Skeletal muscle satellite cell (primary cell): ENCODE measurements at regions not wholly inside any gene's neighbourhood (a gene's known extent, or its start where the extent isn't known, plus 50 kb on each side); places are given as distances from the start of the nearest gene placed in this dataset.

Experiments used
- H3K27me3 ChIP-seq: 2 replicates; pipeline ENCODE4 v1.7.0; 2013; ENCODE audit warnings: low read length; ENCODE audit not compliant: control insufficient read depth, insufficient read depth
- H3K36me3 ChIP-seq: 2 replicates; pipeline ENCODE4 v1.7.0; 2013; ENCODE audit warnings: mild to moderate bottlenecking, control low read depth, low read length; ENCODE audit not compliant: insufficient read depth
- H3K4me1 ChIP-seq: 2 replicates; pipeline ENCODE4 v1.7.0; 2013; ENCODE audit warnings: low read length; ENCODE audit not compliant: control insufficient read depth, insufficient read depth
- H3K4me2 ChIP-seq: 2 replicates; pipeline ENCODE4 v1.7.0; 2013; ENCODE audit warnings: mild to moderate bottlenecking, low read length
- H3K4me3 ChIP-seq: 2 replicates; pipeline ENCODE4 v1.7.0; 2013; ENCODE audit warnings: low read length
- H3K9ac ChIP-seq: 2 replicates; pipeline ENCODE4 v1.7.0; 2013; ENCODE audit warnings: mild to moderate bottlenecking, low read depth, low read length, moderate library complexity
- H3K9me3 ChIP-seq: replicated peaks from 2 replicates; pipeline ENCODE4 v1.7.0; 2013; ENCODE audit warnings: mild to moderate bottlenecking, control low read depth, low read length

GRCh38 chr13:85508683-85509329, 290.4 kb downstream of the SLITRK6 start:
- H3K36me3 ChIP-seq, result no peaks in the 10 kb centered on the region
- H3K4me1 ChIP-seq, result no peaks in the 10 kb centered on the region
- no peak overlapping the region for H3K9ac ChIP-seq
- H3K27me3 ChIP-seq, result no peaks in the 10 kb centered on the region
- no peak overlapping the region for H3K4me2 ChIP-seq
- peaks cover 11% of the 10 kb centered on the region for H3K9me3 ChIP-seq
- no peak overlapping the region for H3K4me3 ChIP-seq

- no peak overlapping the region for H3K4me3 ChIP-seq
- no peak overlapping the region for H3K9ac ChIP-seq
- no peak overlapping the region for H3K4me2 ChIP-seq
- H3K9me3 ChIP-seq, result peaks cover 11% of the 10 kb centered on the region
- H3K4me1 ChIP-seq, result no peaks in the 10 kb centered on the region
- H3K27me3 ChIP-seq, result no peaks in the 10 kb centered on the region
- H3K36me3 ChIP-seq, result no peaks in the 10 kb centered on the region
Observed at GRCh38 chr13:85503797-85504196, 295.4 kb downstream of the SLITRK6 start.

- no peaks in the 10 kb centered on the region for H3K27me3 ChIP-seq
- peaks cover 4% of the 10 kb centered on the region for H3K9me3 ChIP-seq
- H3K4me1 ChIP-seq, result no peaks in the 10 kb centered on the region
- H3K4me2 ChIP-seq, result no peak overlapping the region
- no peaks in the 10 kb centered on the region for H3K36me3 ChIP-seq
- no peak overlapping the region for H3K4me3 ChIP-seq
- H3K9ac ChIP-seq, result no peak overlapping the region
Observed at GRCh38 chr13:85501616-85502015, 297.6 kb downstream of the SLITRK6 start.

- Histone ChIP-seq H3K4me2 (no peak overlapping the region), H3K27me3 (no peaks in the 10 kb centered on the region), H3K36me3 (no peaks in the 10 kb centered on the region)
Observed at GRCh38 chr13:85500696-85501256, 298.4 kb downstream of the SLITRK6 start.

GRCh38 chr13:85498774-85499173, 300.4 kb downstream of the SLITRK6 start:
- Histone ChIP-seq H3K36me3 (no peaks in the 10 kb centered on the region), H3K27me3 (no peaks in the 10 kb centered on the region), H3K4me2 (no peak overlapping the region), H3K4me1 (no peaks in the 10 kb centered on the region), H3K4me3 (no peak overlapping the region), H3K9me3 (no peaks in the 10 kb centered on the region), H3K9ac (no peak overlapping the region)

More at GRCh38 chr13:85500696-85501256, 298.4 kb downstream of the SLITRK6 start:
- no peak overlapping the region for H3K9ac ChIP-seq
- H3K4me3 ChIP-seq, result no peak overlapping the region
- no peaks in the 10 kb centered on the region for H3K4me1 ChIP-seq
- peaks cover 4% of the 10 kb centered on the region for H3K9me3 ChIP-seq

- Histone ChIP-seq H3K27me3 (no peaks in the 10 kb centered on the region), H3K4me3 (no peak overlapping the region), H3K36me3 (no peaks in the 10 kb centered on the region), H3K4me2 (no peak overlapping the region), H3K4me1 (no peaks in the 10 kb centered on the region), H3K9ac (no peak overlapping the region), H3K9me3 (no peaks in the 10 kb centered on the region)
Observed at GRCh38 chr13:85497652-85498051, 301.6 kb downstream of the SLITRK6 start.

- no peaks in the 10 kb centered on the region for H3K9me3 ChIP-seq
- no peak overlapping the region for H3K9ac ChIP-seq
- no peaks in the 10 kb centered on the region for H3K36me3 ChIP-seq
- no peaks in the 10 kb centered on the region for H3K4me1 ChIP-seq
- H3K4me3 ChIP-seq, result no peak overlapping the region
- H3K27me3 ChIP-seq, result no peaks in the 10 kb centered on the region
- no peak overlapping the region for H3K4me2 ChIP-seq
Observed at GRCh38 chr13:85492283-85492682, 306.9 kb downstream of the SLITRK6 start.

GRCh38 chr13:85486663-85487062, 312.6 kb downstream of the SLITRK6 start:
- no peaks in the 10 kb centered on the region for H3K27me3 ChIP-seq
- H3K36me3 ChIP-seq, result no peaks in the 10 kb centered on the region
- no peak overlapping the region for H3K4me3 ChIP-seq
- H3K4me1 ChIP-seq, result no peaks in the 10 kb centered on the region
- no peak overlapping the region for H3K4me2 ChIP-seq
- H3K9ac ChIP-seq, result no peak overlapping the region
- H3K9me3 ChIP-seq, result peaks cover 3% of the 10 kb centered on the region

GRCh38 chr13:85473144-85473543, 326.1 kb downstream of the SLITRK6 start:
- no peaks in the 10 kb centered on the region for H3K9me3 ChIP-seq
- H3K27me3 ChIP-seq, result no peaks in the 10 kb centered on the region
- no peaks in the 10 kb centered on the region for H3K36me3 ChIP-seq
- H3K4me2 ChIP-seq, result no peak overlapping the region
- no peaks in the 10 kb centered on the region for H3K4me1 ChIP-seq
- no peak overlapping the region for H3K9ac ChIP-seq
- no peak overlapping the region for H3K4me3 ChIP-seq

GRCh38 chr13:85469320-85469719, 329.9 kb downstream of the SLITRK6 start:
- H3K36me3 ChIP-seq, result no peaks in the 10 kb centered on the region
- no peak overlapping the region for H3K9ac ChIP-seq
- H3K9me3 ChIP-seq, result no peaks in the 10 kb centered on the region
- no peaks in the 10 kb centered on the region for H3K27me3 ChIP-seq
- H3K4me3 ChIP-seq, result no peak overlapping the region
- no peaks in the 10 kb centered on the region for H3K4me1 ChIP-seq
- H3K4me2 ChIP-seq, result no peak overlapping the region

GRCh38 chr13:85462792-85463425, 336.3 kb downstream of the SLITRK6 start:
- Histone ChIP-seq H3K27me3 (no peaks in the 10 kb centered on the region), H3K4me1 (no peaks in the 10 kb centered on the region), H3K4me3 (no peak overlapping the region), H3K36me3 (no peaks in the 10 kb centered on the region), H3K4me2 (no peak overlapping the region), H3K9ac (no peak overlapping the region), H3K9me3 (no peaks in the 10 kb centered on the region)

GRCh38 chr13:85461621-85462020, 337.6 kb downstream of the SLITRK6 start:
- Histone ChIP-seq H3K4me1 (no peaks in the 10 kb centered on the region), H3K9me3 (no peaks in the 10 kb centered on the region), H3K4me2 (no peak overlapping the region), H3K36me3 (no peaks in the 10 kb centered on the region), H3K9ac (no peak overlapping the region), H3K4me3 (no peak overlapping the region), H3K27me3 (no peaks in the 10 kb centered on the region)
